NCI-H1092 (cell line): ENCODE measurements at regions not wholly inside any gene's neighbourhood (a gene's known extent, or its start where the extent isn't known, plus 50 kb on each side); places are given as distances from the start of the nearest gene placed in this dataset.
A peak's percentile ranks its signal among the peaks of the same experiment; 100 is the strongest.
"Not testable (repeated sequence)": the region's sequence is repeated elsewhere in the genome, so short reads cannot be mapped to it uniquely, and the experiment has no call there.

Experiments used
- DNase-seq: peaks from one replicate; lab custom pipeline; 2025; lab: John Stamatoyannopoulos, UW

- DNase-seq = no peak
Observed at GRCh38 chr1:18561967-18562366, 68.7 kb upstream of the PAX7 start.

- DNase-seq = no peak
Observed at GRCh38 chr1:18564676-18565075, 66.0 kb upstream of the PAX7 start.

- DNase-seq = no peak
Observed at GRCh38 chr1:18565321-18565720, 65.3 kb upstream of the PAX7 start.

- DNase-seq = no peak
Observed at GRCh38 chr1:18568489-18568888, 62.2 kb upstream of the PAX7 start.

- no peak for DNase-seq
Observed at GRCh38 chr1:18569251-18569650, 61.4 kb upstream of the PAX7 start.

GRCh38 chr1:18569811-18570545 lies 60.7 kb upstream of the PAX7 start:
- peak; percentile 20 for DNase-seq

GRCh38 chr1:18571275-18571674 lies 59.4 kb upstream of the PAX7 start:
- DNase-seq = no peak

GRCh38 chr1:18572022-18572880 lies 58.4 kb upstream of the PAX7 start:
- no peak for DNase-seq

GRCh38 chr1:18573170-18573569 lies 57.5 kb upstream of the PAX7 start:
- DNase-seq = no peak

- no peak for DNase-seq
Observed at GRCh38 chr1:18574754-18575153, 55.9 kb upstream of the PAX7 start.

- peak; percentile 67 for DNase-seq
Observed at GRCh38 chr1:18575620-18576019, 55.0 kb upstream of the PAX7 start.

- DNase-seq = no peak
Observed at GRCh38 chr1:18578271-18578670, 52.4 kb upstream of the PAX7 start.

- DNase-seq = not testable (repeated sequence)
Observed at GRCh38 chr1:18579267-18579666, 51.4 kb upstream of the PAX7 start.

- no peak for DNase-seq
Observed at GRCh38 chr1:18580047-18580446, 50.6 kb upstream of the PAX7 start.

GRCh38 chr1:18580691-18581419 lies 49.8 kb upstream of the PAX7 start:
- DNase-seq = no peak
